GM12878 (cell line): ENCODE measurements at regions not wholly inside any gene's neighbourhood (a gene's known extent, or its start where the extent isn't known, plus 50 kb on each side); places are given as distances from the start of the nearest gene placed in this dataset.

Source experiments
- ATAC-seq: fragments of 200-7000 bp; cut with Tn5 transposase; 3 replicates; pipeline ENCODE4 v1.9.1; 2020; ENCODE audit warnings: mild to moderate bottlenecking, moderate library complexity
- BruUV-seq: library from RNA; stranded (reverse); fragments of 400-500 nt; replicated peaks from 2 replicates; lab custom pipeline; 2021; lab: Mats Ljungman, UMichigan
- CTCF ChIA-PET: fragments of 300-600 bp; sonication (Branson Sonifier 250); formaldehyde crosslinking; extraction: SDS; loops from one replicate; lab custom pipeline; 2021; ENCODE audit warnings: inconsistent platforms; lab: Yijun Ruan, JAX
- POLR2A ChIA-PET: fragments of 350-600 bp; formaldehyde crosslinking; extraction: SDS; loops from one replicate; lab custom pipeline; 2021; ENCODE audit warnings: inconsistent platforms; lab: Charles Lee
- RAD21 ChIA-PET: fragments of 300-600 bp; sonication (Branson Sonifier 250); formaldehyde crosslinking; loops from one replicate; lab custom pipeline; 2023; ENCODE audit warnings: antibody characterized with exemption; ENCODE audit not compliant: unreplicated experiment; lab: Charles Lee
- SMC1A ChIA-PET: fragments of 300-600 bp; sonication (Branson Sonifier 250); formaldehyde crosslinking; loops from one replicate; lab custom pipeline; 2023; ENCODE audit not compliant: unreplicated experiment, uncharacterized antibody; lab: Charles Lee
- DNase-seq: peaks from one replicate; pipeline ENCODE4 v3.0.0-alpha.2; 2011; ENCODE audit warnings: low read depth, low spot score
- FAIRE-seq: peaks from 3 replicates; lab custom pipeline; 2011; peaks lifted over from hg19 to GRCh38; lab: Jason Lieb, UNC
- H2AFZ ChIP-seq: 2 replicates; pipeline ENCODE4 v1.6.0; 2011; ENCODE audit warnings: low read depth, low read length, control low read depth; ENCODE audit not compliant: control insufficient read depth
- H3K27ac ChIP-seq: 2 replicates; pipeline ENCODE4 v1.5.1; 2011; ENCODE audit warnings: control low read depth; ENCODE audit not compliant: control insufficient read depth, insufficient read depth
- H3K27me3 ChIP-seq, 2 experiments: replicated peaks in 1 of 2; 2 replicates each; pipeline versions ENCODE4 v1.6.0 to v1.6.1; 2011; ENCODE audit warnings: low read length in 1 of 2; ENCODE audit not compliant: control insufficient read depth in 2 of 2, insufficient read depth in 2 of 2
- H3K36me3 ChIP-seq, 2 experiments: 2 replicates each; pipeline ENCODE4 v1.5.1; 2011; ENCODE audit warnings: low read length in 1 of 2; ENCODE audit not compliant: control insufficient read depth in 2 of 2, insufficient read depth in 2 of 2
- H3K4me1 ChIP-seq: 2 replicates; pipeline ENCODE4 v1.6.1; 2011; ENCODE audit warnings: mild to moderate bottlenecking, low read length, moderate library complexity, mixed read lengths; ENCODE audit not compliant: control insufficient read depth, insufficient read depth
- H3K4me2 ChIP-seq: 2 replicates; pipeline ENCODE4 v1.6.0; 2011; ENCODE audit warnings: control low read depth; ENCODE audit not compliant: control insufficient read depth, insufficient read depth
- H3K4me3 ChIP-seq: fragments of 200-600 bp; sonication (generic); 2 replicates; pipeline ENCODE4 v1.5.1; 2016
- H3K79me2 ChIP-seq: 2 replicates; pipeline ENCODE4 v1.6.0; 2011; ENCODE audit warnings: low read length; ENCODE audit not compliant: control insufficient read depth, insufficient read depth
- H3K9ac ChIP-seq: 2 replicates; pipeline ENCODE4 v1.8.0; 2011; ENCODE audit warnings: low read length, control low read depth, mixed read lengths; ENCODE audit not compliant: control insufficient read depth, insufficient read depth
- H3K9me3 ChIP-seq: replicated peaks from 3 replicates; pipeline ENCODE4 v1.5.1; 2011; ENCODE audit warnings: mild to moderate bottlenecking, low read length; ENCODE audit not compliant: control insufficient read depth, insufficient read depth
- H4K20me1 ChIP-seq: 2 replicates; pipeline ENCODE4 v1.6.0; 2011; ENCODE audit not compliant: control insufficient read depth, insufficient read depth
- ASH2L ChIP-seq: fragments of 300-600, 200-600 bp; sonication (generic); IDR thresholded peaks from 2 replicates; pipeline ENCODE4 v1.6.1; 2017; ENCODE audit warnings: low read depth, mild to moderate bottlenecking, borderline replicate concordance
- CHD2 ChIP-seq: IDR thresholded peaks from 2 replicates; pipeline ENCODE4 v1.6.1; 2011; ENCODE audit warnings: low read depth, low read length, improper control_type of control experiment, borderline replicate concordance
- NFIC ChIP-seq: IDR thresholded peaks from 2 replicates; pipeline ENCODE4 v1.6.1; 2012; ENCODE audit warnings: low read depth, mild to moderate bottlenecking, inconsistent platforms, low read length, moderate library complexity
- RB1 ChIP-seq: fragments of 450-650 bp; formaldehyde crosslinking; IDR thresholded peaks from 2 replicates; pipeline ENCODE4 v1.6.1; 2017; ENCODE audit warnings: mild to moderate bottlenecking, borderline replicate concordance
- WGBS: methylation state at CpG from one replicate; pipeline ENCODE4 v1.1.6; 2016; ENCODE audit warnings: low lambda C conversion rate; ENCODE audit not compliant: insufficient replicate concordance, insufficient coverage; ENCODE audit errors: missing lambda C conversion rate; 5-methylcytosine and 5-hydroxymethylcytosine counted together
- in situ Hi-C: fragments of 300-500 bp; cut with MboI; formaldehyde crosslinking; loops from 9 replicates; pipeline ENCODE4 v1.14.3; 2018; ENCODE audit warnings: mixed read lengths
- intact Hi-C: fragments of 100-400 bp; cut with micrococcal nuclease; formaldehyde crosslinking; loops from one replicate; pipeline ENCODE4 v1.14.2; 2022; ENCODE audit not compliant: unreplicated experiment
- TF ChIP-seq, protein P1 (sequence below): fragments of 450-650 bp; IDR thresholded peaks from 2 replicates; pipeline ENCODE4 v1.6.1; 2016; ENCODE audit warnings: mild to moderate bottlenecking, moderate library complexity, borderline replicate concordance

DNA sequence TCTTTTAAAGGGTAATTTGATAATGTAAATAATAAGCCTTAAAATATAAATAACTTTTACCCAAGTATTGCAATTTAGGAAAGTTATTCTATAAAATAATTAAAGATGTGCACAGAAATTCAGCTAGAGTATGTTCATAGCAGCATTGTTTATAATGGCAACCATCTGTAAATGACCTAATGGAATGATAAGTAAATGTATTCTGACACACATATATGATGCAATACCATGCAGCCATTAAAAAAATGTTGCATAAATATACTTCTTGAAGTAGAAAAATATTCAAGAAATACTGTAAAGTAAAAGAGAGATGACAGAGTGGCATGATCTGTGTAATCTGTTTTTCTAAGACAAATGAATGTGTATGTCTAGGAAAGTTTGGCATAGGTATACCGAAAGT lies 545.7 kb downstream of the ZEB2 start (continued):
- TF ChIP-seq, protein P1, sequence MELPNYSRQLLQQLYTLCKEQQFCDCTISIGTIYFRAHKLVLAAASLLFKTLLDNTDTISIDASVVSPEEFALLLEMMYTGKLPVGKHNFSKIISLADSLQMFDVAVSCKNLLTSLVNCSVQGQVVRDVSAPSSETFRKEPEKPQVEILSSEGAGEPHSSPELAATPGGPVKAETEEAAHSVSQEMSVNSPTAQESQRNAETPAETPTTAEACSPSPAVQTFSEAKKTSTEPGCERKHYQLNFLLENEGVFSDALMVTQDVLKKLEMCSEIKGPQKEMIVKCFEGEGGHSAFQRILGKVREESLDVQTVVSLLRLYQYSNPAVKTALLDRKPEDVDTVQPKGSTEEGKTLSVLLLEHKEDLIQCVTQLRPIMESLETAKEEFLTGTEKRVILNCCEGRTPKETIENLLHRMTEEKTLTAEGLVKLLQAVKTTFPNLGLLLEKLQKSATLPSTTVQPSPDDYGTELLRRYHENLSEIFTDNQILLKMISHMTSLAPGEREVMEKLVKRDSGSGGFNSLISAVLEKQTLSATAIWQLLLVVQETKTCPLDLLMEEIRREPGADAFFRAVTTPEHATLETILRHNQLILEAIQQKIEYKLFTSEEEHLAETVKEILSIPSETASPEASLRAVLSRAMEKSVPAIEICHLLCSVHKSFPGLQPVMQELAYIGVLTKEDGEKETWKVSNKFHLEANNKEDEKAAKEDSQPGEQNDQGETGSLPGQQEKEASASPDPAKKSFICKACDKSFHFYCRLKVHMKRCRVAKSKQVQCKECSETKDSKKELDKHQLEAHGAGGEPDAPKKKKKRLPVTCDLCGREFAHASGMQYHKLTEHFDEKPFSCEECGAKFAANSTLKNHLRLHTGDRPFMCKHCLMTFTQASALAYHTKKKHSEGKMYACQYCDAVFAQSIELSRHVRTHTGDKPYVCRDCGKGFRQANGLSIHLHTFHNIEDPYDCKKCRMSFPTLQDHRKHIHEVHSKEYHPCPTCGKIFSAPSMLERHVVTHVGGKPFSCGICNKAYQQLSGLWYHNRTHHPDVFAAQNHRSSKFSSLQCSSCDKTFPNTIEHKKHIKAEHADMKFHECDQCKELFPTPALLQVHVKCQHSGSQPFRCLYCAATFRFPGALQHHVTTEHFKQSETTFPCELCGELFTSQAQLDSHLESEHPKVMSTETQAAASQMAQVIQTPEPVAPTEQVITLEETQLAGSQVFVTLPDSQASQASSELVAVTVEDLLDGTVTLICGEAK: no peak

DNA sequence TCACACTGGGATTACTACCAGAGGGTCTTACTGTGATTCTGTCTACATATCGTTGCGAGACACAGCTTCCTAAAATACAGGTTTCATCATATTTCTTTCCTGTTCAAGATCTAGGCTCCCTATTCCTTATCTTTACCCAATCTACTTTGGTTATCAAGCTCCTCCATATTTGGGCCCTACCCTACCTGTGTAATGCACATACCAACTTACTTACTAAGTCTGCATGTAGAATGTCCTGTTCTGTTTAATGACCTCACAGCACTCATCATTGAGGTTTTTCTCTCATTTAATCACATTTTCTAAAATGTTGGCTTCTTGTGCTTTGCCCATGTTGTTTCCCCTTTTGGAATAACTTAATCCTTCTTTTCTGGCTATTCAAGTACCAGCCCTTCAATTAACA lies 551.1 kb downstream of the ZEB2 start:
- RAD21 ChIA-PET: interaction anchor here (1.6 kb wide), 1 partner anchor 15 kb away, joined by 6 read pairs; no protein-coding TSS in a partner anchor
- Histone ChIP-seq H3K4me3 (no peak overlapping the region), H4K20me1 (no peaks in the 10 kb centered on the region), H3K4me2 (no peak overlapping the region), H3K4me1 (no peaks in the 10 kb centered on the region), H3K9ac (no peak overlapping the region)
- in situ Hi-C loops (no loop called here), intact Hi-C loops (no loop called here)
- SMC1A ChIA-PET: interaction anchor here (0.7 to 2.3 kb wide), 5 partner anchors 10 to 166 kb away, joined by 3 to 7 read pairs (median 4); no protein-coding TSS in a partner anchor
- BruUV-seq: no TSS peak
- no peak for FAIRE-seq
- TF ChIP-seq RB1 (no peak), NFIC (no peak), CHD2 (no peak), ASH2L (no peak)
- TF ChIP-seq, all 136 proteins: peak for 0
- Histone ChIP-seq H3K27me3 (no peaks in the 10 kb centered on the region), H2AFZ (no peak overlapping the region), H3K27ac (no peak overlapping the region), H3K36me3 (no peaks in the 10 kb centered on the region), H3K9me3 (no peaks in the 10 kb centered on the region), H3K79me2 (no peaks in the 10 kb centered on the region)
- CTCF ChIA-PET: interaction anchor here (0.9 kb wide), 1 partner anchor 20 kb away, joined by 3 read pairs; no protein-coding TSS in a partner anchor
- 94% methylated on average over 2 of the region's 2 CpGs for WGBS
- ATAC-seq: no peak
- POLR2A ChIA-PET: interaction anchor here (0.9 kb wide), 1 partner anchor 20 kb away, joined by 3 read pairs; no protein-coding TSS in a partner anchor
- no peak for DNase-seq
